ENCODE measurements at regions not wholly inside any gene's neighbourhood (a gene's known extent, or its start where the extent isn't known, plus 50 kb on each side); places are given as distances from the start of the nearest gene placed in this dataset.
A peak's percentile ranks its signal among the peaks of the same experiment; 100 is the strongest.
"Not testable (repeated sequence)": the region's sequence is repeated elsewhere in the genome, so short reads cannot be mapped to it uniquely, and the experiment has no call there.

- not testable (repeated sequence) for DNase-seq (ENCODE audit: low spot score)
These were observed 198.1 kb upstream of the WSB1 start for GRCh38 chr17:27095821-27096220.

DNA sequence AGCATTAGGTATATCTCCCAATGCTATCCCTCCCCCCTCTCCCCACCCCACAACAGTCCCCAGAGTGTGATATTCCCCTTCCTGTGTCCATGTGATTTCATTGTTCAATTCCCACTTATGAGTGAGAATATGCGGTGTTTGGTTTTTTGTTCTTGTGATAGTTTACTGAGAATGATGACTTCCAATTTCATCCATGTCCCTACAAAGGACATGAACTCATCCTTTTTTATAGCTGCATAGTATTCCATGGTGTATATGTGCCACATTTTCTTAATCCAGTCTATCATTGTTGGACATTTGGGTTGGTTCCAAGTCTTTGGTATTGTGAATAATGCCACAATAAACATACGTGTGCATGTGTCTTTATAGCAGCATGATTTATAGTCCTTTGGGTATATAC, 194.6 kb upstream of the WSB1 start:
- DNase-seq (ENCODE audit: low spot score): not testable (repeated sequence)

- not testable (repeated sequence) for DNase-seq (ENCODE audit: low spot score)
These were observed 189.2 kb upstream of the WSB1 start for GRCh38 chr17:27104605-27105221.

- DNase-seq (ENCODE audit: low spot score): no peak
These were observed 188.3 kb upstream of the WSB1 start for GRCh38 chr17:27105636-27106035.

- no peak for DNase-seq (ENCODE audit: low spot score)
These were observed 187.4 kb upstream of the WSB1 start for GRCh38 chr17:27106347-27106981.

DNA sequence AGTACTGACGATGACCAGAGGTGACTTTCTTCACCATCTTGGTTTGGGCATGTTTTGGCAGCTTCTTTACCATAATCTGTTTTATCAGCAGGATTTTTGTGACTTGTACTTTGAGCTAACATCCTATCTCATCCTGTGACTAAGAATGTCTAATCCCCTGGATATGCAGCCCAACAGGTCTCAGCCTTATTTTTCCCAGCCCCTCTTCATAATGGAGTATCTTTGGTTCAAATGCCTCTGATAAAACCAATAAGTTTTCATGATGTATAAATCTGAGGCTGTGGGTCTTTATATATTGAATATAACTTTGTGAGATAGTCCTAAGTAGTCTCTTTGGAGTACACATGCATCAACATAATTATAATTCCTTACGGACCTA, 186.9 kb upstream of the WSB1 start:
- no peak for DNase-seq (ENCODE audit: low spot score)

- DNase-seq (ENCODE audit: low spot score): not testable (repeated sequence)
These were observed 186.3 kb upstream of the WSB1 start for GRCh38 chr17:27107386-27108328.

DNA sequence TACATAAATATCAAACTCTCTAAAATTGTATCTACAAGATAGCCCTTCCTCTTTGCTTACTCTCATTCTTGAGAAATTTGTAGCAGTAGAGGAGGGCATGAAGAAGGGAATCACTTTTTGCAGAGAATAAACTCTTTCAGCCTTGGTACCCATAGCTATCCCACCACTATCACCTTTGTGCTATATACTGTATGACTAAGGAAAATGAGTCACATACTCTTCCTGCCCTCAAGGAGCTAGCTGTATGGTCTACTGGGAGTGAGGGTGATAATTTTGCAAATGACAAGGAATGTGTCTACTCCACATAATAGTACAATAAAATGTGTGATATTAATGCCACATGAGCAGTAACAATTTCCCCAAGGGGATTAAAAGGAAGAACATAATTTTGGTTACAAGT, 184.6 kb upstream of the WSB1 start:
- no peak for DNase-seq (ENCODE audit: low spot score)

- DNase-seq (ENCODE audit: low spot score): no peak
These were observed 140.9 kb upstream of the WSB1 start for GRCh38 chr17:27153005-27153404.

DNA sequence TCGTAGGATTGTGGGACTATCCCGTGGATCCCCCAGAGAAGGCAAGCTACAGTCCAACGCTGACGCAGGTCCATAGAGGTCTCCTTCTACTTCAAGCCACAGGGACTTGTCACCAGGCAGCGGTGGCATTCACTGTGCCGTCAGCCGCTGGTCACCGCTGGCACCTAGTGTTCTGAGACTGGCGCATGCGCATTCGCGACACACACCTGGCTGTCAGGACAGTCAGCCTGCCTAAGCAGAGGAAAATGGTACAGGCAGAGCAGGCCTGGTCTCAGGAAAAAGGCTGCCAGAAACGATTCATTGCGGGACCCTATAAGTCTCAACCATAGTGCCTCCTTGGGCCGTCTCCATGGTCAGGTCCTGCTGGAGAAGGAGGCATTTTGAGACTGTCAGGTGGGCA, 138.0 kb upstream of the WSB1 start:
- no peak for DNase-seq (ENCODE audit: low spot score)

DNA sequence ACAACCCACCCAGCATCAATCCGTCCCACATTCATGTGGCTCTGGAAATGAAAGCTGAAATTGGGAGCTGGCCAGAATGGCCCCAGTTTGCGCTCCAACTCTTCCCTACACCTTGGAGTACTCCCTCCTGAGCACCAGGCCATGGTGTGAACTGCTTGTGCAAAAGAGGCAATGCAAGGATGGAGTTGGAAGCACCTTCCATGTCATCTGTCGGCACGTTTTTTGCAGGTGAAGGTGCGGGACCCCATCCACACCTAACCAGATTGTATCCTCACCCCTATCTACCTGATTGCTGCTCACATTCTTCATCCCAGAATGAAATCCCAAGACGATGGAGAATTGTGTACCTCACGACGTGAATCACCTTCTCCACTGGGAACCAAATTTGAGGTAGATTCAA, 136.6 kb upstream of the WSB1 start:
- no peak for DNase-seq (ENCODE audit: low spot score)

DNA sequence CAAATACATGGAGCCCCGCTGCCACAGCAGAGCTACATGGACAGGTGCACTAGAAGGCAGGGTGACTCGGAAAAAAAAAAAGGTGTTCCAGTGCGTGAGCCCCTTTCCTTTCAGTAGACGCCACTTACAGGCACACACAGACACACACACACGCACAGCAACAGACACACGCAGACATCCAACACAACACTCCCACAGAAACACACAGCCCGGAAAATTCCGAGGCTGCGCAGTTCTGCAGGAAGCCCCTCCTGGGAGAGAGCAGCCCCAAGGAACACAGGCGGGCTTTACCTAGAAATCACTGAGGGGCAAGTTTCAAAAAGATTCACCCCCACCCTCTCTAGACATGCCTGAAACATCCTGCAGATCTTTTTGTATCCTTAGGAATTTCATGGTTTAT, 136.0 kb upstream of the WSB1 start:
- DNase-seq (ENCODE audit: low spot score): no peak

GRCh38 chr17:27158382-27158781, 135.5 kb upstream of the WSB1 start:
- no peak for DNase-seq (ENCODE audit: low spot score)

DNA sequence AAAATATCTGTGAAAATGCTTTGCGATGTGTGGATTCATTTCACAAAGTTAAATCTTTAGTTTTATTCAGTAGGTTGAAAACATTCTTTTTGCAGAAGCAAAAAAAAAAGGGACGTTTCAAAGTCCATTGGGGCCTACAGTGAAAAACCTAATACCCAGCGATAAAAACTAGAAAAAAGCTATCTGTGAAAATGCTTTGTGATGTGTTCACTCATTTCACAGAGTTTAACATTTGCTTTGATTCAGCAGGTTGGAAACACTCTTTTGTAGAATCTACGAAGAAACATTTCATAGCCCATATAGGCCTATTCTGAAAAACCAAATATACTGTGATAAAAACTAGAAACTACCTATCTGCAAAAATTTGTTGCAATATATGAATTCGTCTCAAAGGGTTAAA, 113.6 kb upstream of the WSB1 start:
- DNase-seq (ENCODE audit: low spot score): no peak

GRCh38 chr17:27181379-27181925, 112.5 kb upstream of the WSB1 start:
- not testable (repeated sequence) for DNase-seq (ENCODE audit: low spot score)

GRCh38 chr17:27181935-27182334, 112.0 kb upstream of the WSB1 start:
- DNase-seq (ENCODE audit: low spot score): no peak

DNA sequence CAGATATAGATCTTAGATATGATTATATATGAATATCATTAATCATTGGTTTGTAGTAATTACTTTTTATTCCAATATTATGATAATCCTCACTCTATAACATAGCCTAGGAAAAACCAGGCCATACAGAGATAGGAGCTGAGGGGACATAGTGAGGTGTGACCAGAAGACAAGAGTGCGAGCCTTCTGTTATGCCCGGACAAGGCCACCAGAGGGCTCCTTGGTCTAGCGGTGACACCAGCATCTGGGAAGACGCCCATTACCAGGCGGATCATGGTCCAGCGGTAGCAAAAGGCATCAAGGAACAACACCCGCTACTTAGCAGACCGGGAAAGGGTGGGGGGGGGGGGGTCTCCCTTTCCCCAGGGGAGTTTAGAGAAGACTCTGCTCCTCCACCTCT, 96.4 kb upstream of the WSB1 start:
- not testable (repeated sequence) for DNase-seq (ENCODE audit: low spot score)

GRCh38 chr17:27199948-27200347, 94.0 kb upstream of the WSB1 start:
- no peak for DNase-seq (ENCODE audit: low spot score)

DNA sequence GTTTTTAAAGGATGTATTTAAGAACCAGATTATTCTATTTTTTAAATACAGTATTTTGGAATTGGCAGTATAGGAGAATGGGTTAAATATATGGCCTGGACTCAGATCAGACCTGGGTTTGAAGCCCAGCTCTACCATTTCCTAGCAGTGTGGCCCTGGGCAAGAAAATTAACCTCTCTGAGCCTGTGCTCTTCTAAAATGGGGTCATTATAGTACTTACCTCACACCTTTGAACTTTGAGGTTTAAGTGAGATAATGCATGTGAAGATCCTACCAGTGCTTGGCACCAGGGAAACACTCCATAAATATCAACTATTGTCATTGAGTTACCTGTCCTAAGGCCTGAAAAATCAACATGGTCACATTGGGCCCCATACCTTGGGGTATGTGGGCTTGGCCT, 93.4 kb upstream of the WSB1 start:
- no peak for DNase-seq (ENCODE audit: low spot score)

DNA sequence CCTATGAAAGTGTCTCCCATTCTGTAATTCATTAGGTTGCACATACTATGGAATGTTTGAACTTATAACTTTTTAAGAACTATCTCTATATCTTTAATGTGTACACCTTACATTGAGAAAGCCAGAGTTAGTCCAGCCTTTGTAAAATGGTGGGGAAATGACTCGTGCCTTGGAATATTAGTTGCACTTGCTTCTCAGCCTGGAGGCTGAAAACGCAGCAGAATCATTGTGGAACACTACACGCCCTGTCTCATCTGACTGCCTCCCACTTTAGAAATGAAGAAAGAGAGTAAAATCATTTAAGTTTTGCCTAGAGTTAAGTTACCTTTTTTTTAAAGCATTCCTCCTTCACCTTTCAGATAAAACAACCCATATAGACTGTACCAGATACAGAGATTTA, 90.7 kb upstream of the WSB1 start:
- no peak for DNase-seq (ENCODE audit: low spot score)

DNA sequence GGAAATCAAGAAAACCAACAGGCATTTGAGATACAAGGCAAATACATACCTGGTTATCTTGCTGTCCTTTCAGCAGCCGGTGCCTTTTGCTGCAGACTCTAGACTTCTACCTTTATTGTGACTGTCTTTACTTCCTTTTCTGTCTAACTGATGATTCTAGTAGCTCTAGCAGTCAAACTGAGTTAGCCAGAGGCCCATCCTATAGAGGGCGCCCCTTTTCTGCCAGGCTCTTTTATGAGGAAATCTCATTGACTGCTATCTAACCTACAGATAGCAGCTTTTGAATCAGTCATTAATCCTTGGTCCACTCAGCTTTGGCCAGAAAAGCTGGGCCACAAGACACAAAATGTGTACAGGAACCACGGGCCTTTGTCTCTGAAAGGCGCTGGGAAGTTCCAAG, 87.5 kb upstream of the WSB1 start:
- DNase-seq (ENCODE audit: low spot score): no peak

DNA sequence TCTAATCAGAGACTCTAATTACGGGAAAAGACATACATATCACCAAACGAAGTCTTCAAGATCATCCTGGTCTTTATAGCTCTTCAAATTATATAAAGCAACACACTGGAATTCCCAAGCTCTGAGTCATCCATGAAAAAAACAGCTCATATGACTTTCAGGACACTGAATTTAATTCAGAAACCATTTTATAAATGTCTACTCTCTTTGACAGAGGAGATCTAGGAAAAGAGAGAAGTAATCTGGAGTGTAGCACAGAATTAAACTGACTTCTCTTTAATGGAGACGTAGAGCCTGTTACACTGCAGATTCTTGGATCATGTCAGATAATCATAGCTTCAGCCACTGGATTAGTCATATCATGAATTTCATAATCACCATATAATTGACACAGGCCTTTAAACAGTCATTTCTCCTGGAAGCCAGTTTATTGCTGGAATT, 86.8 kb upstream of the WSB1 start:
- DNase-seq (ENCODE audit: low spot score): peak; percentile 72

DNA sequence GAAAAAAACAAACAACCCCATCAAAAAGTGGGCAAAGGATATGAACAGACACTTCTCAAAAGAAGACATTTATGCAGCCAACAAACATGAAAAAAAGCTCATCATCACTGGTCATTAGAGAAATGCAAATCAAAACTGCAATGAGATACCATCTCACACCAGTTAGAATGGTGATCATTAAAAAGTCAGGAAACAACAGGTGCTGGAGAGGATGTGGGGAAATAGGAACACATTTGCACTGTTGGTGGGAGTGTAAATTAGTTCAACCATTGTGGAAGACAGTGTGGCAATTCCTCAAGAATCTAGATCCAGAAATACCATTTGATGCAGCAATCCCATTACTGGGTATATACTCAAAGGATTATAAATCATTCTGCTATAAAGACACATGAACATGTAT, 85.5 kb upstream of the WSB1 start:
- not testable (repeated sequence) for DNase-seq (ENCODE audit: low spot score)

All from AG08395 (cell line).